ENCODE measurements at regions not wholly inside any gene's neighbourhood (a gene's known extent, or its start where the extent isn't known, plus 50 kb on each side); places are given as distances from the start of the nearest gene placed in this dataset.
A peak's percentile ranks its signal among the peaks of the same experiment; 100 is the strongest.
"Not testable (repeated sequence)": the region's sequence is repeated elsewhere in the genome, so short reads cannot be mapped to it uniquely, and the experiment has no call there.

GRCh38 chrY:11643549-11643948 lies 1057.5 kb upstream of the USP9Y start:
- DNase-seq (ENCODE audit: low read depth); H3K4me3 ChIP-seq (ENCODE audit: low read length): not testable (repeated sequence)

- DNase-seq (ENCODE audit: low read depth): peak; percentile 42
- no peak overlapping the region for H3K4me3 ChIP-seq (ENCODE audit: low read length)
- no peak for TF ChIP-seq CTCF (IDR thresholded peaks at IDR 0.05; ENCODE audit: insufficient read depth, low read depth, low read length, missing control alignments)
Observed at GRCh38 chrY:11668221-11668620, 1032.8 kb upstream of the USP9Y start.
